ENCODE measurements at regions not wholly inside any gene's neighbourhood (a gene's known extent, or its start where the extent isn't known, plus 50 kb on each side); places are given as distances from the start of the nearest gene placed in this dataset.

- DNase-seq: no peak
These were observed 444.4 kb upstream of the IGFBP7 start for GRCh38 chr4:57554556-57555092.

DNA sequence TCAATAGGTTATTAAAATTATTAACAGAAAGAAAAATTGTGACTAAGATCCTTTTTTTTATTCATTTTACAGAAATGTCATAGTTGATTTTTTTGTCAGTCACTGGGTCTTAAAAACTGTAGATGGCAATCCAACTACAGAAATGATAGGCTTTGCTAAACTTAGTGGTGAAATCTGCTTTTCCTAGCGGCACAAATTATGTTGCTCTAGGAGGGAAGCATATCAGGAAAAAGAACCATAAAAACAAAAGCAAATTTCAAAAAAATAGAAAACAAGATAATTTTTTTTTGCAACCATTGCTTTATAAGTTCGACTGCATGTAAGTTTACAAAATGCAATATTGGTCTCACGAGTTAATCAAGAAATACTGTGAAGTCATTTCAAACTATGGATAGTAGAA is 443.5 kb upstream of the IGFBP7 start:
- DNase-seq: no peak

DNA sequence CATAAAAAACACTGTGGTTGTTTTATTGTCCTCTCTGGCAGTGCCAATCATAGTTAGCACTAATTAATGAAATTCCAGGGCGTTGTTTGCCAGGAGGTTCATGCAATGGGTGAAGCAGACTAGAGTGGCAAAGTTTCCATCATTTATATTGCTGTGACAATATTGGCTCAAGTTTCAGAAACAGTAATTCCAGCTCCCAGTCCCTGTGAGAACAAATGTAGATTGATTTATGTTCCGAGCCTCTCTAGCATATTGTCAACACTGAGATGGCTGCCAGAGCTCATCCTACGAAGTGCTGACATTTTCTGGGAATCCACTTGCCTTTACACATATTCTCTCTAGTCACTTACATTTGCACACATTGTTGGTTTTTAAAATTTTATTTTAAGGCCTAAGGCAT is 440.0 kb upstream of the IGFBP7 start:
- DNase-seq: no peak

- DNase-seq: no peak
These were observed 438.7 kb upstream of the IGFBP7 start for GRCh38 chr4:57548856-57549255.

GRCh38 chr4:57544811-57545654 is 434.8 kb upstream of the IGFBP7 start:
- DNase-seq: no peak

DNA sequence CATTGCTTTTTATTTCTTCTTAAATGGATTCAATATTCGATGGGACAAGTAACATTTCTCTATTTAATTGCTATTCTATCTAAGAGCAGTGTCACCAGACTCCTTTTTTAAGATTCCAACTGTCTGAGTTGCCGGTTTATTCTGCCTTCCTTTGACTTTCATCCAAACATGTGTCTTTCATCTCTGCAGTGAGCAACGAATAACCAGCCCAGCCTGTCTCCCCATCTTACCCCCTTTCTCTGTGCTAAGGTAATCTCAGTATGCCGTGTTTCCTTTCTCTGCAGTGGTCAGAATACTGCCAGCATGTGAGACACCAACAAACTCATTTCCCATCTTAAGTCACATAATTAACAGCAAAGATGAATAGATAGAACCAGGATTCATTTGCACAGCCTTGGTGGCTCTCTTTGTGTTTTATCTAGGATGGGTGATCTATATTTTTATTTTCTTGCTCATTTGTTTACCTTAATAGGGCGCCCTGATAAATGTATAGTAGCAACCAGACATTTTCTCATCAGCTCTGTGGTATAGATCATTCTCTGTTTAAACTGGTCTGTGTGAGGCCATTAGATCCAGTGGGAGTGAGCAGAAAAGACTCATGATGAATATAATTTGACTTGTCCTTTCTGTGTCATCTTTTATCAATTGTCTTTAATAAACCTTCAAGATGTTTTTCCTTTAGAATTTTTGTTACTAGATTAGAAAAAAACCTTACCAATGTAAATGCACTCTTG is 394.8 kb upstream of the IGFBP7 start:
- no peak for DNase-seq

- DNase-seq: no peak
These were observed 394.0 kb upstream of the IGFBP7 start for GRCh38 chr4:57504139-57504538.

- no peak for DNase-seq
These were observed 391.5 kb upstream of the IGFBP7 start for GRCh38 chr4:57501720-57502119.

DNA sequence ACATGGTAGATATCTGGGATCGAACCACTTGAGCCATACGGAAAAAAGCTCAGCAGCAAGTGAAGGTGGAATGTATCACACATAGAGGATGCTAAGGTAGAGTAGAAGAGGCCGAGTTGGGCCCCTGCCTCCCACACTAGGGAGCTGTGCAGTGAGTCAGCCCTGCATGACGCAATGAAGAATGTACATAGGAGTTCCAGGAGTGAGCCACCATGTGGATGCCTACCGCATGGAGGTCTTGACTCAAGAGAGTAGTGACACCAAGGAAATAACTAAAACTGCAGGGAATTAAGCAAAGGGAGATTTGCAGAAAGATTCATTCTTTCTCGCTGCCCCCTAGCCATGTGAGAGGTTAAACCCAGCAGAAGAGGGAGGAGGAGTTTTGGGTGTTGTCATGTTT is 389.6 kb upstream of the IGFBP7 start:
- DNase-seq: peak; percentile 27

DNA sequence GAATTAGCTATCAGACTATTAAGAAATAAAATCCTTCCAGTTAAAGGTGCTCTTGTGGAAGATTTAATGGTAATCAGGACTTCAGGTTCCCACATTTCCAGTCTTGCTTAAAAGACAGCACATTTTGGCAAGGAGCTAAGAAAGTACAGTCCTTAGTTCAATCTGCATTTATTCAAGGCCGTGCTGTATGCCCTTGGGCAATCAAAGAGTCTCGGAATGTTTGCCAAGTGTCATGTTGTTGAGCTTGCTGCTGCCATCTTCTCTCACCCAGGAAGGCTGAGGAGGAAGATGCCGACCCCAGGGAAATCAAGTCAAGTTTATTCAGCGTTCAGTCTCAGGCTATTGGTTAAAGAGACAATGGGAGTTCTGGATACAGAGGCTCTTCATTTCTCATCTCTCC is 388.1 kb upstream of the IGFBP7 start:
- no peak for DNase-seq

- no peak for DNase-seq
These were observed 386.7 kb upstream of the IGFBP7 start for GRCh38 chr4:57496697-57497471.

DNA sequence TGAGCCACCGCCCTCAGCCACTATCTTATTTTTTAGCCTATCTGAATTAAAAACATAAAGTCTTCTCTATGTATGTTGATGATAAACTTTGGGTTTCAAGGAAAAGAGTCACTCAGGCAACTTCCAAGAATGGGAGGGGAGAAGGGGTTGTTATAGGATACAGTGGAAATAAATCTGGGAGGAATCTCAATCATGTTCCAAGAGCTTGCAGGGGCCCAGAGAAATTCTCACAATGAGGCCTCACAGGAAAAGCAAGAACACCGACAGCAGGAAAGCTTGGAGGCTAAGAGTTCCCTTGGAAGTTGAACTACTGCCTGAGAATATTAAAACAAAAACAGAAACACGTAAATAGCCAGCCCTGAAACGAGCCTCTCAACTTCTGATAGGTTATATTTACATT is 384.6 kb upstream of the IGFBP7 start:
- peak; percentile 11 for DNase-seq

DNA sequence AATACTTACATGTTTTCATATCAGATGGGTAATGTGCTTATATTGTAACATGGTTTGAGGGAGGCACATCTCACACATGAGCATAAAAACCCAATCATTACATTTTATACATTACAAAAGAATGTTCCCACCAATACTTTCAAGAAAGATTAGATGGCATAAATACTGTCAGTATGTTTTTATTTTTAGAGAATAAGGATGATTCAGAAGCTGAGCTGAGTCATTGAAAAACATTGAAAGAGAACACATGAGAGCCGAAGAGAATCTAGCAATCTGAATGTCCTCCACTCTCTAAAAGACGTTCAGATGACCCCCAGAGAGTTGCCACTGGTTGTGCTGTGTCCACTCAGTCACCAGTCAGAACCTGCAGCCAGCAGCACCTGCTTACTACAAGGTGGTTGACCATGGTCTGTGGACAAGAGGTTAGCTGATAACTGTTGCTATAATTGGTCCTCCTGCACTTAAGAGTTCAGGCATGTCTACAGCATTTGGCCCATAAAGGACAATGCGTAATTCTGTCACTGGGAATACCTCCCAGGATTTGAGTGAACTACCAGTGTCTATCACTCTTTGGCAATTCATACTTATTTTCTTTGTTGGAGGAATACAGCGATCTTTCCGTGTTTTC is 382.2 kb upstream of the IGFBP7 start:
- no peak for DNase-seq

DNA sequence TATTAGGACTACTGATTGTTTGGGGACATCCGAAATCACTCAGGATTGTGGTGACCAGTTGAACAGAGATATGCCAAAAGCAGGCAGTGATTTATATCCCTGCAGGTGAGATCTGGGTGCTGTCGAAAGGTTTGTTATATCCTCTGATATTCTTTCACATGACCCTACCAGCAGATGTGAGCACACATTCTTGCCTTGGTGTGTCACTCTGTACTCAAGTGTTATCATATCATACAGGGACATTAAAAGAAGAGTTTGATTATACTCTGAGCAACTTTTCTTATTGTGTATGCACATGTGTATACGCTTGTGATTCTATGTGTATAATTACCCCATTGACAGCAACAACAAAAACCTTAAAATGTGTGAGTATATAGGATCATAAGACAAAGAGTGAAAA is 381.2 kb upstream of the IGFBP7 start:
- no peak for DNase-seq

- no peak for DNase-seq
These were observed 380.5 kb upstream of the IGFBP7 start for GRCh38 chr4:57490520-57491255.

GRCh38 chr4:57488366-57489162 is 378.4 kb upstream of the IGFBP7 start:
- DNase-seq: no peak

GRCh38 chr4:57475424-57475823 is 365.2 kb upstream of the IGFBP7 start:
- no peak for DNase-seq

GRCh38 chr4:57465321-57466056 is 355.3 kb upstream of the IGFBP7 start:
- no peak for DNase-seq

DNA sequence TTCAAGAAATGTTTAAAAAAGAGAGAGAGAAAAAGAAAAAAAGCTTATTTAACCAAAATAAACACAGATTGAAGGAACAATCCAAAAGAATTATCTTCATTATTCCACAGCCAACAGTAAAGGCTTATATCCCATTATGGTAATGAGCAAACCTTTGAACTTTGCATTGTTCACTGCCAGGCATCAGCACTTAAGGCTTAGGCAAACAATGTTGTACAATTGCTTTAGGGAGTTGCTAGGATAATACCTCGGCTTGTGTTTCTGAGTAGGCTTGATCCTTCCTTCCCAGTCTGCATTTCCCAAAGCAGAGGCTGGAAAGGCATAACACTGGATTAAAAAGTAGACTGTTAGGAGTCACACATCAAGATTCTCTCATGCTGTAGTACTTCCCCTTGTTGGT is 352.7 kb upstream of the IGFBP7 start:
- no peak for DNase-seq

GRCh38 chr4:57460967-57461366 is 350.8 kb upstream of the IGFBP7 start:
- DNase-seq: no peak

GRCh38 chr4:57448901-57449300 is 338.7 kb upstream of the IGFBP7 start:
- DNase-seq: no peak
